Tibial nerve (tissue), 4 donors: ENCODE measurements at regions not wholly inside any gene's neighbourhood (a gene's known extent, or its start where the extent isn't known, plus 50 kb on each side); places are given as distances from the start of the nearest gene placed in this dataset.

Experiments used
- DNase-seq, 2 donors: peaks; one replicate each; pipeline ENCODE4 v3.0.0-alpha.2; 2019; ENCODE audit warnings: low spot score in 2 of 2
- H3K27ac ChIP-seq, 4 donors: fragments of 200-600 bp; sonication (generic) in 3 of 4; one replicate each; pipeline ENCODE4 v1.5.1; 2017 to 2019; ENCODE audit warnings: mild to moderate bottlenecking in 1 of 4
- H3K27me3 ChIP-seq, 2 donors: fragments of 200-600 bp; sonication (generic) in 1 of 2; one replicate each; pipeline versions ENCODE4 v1.5.1 to v1.6.0; 2017 to 2019
- H3K36me3 ChIP-seq, 3 donors: fragments of 200-600 bp; sonication (generic); one replicate each; pipeline ENCODE4 v1.5.1; 2018 to 2019
- H3K4me1 ChIP-seq, 4 donors: fragments of 200-600 bp; sonication (generic) in 3 of 4; one replicate each; pipeline ENCODE4 v1.5.1; 2017 to 2019
- H3K4me3 ChIP-seq, 4 donors: fragments of 200-600 bp; sonication (generic) in 3 of 4; one replicate each; pipeline ENCODE4 v1.5.1; 2017 to 2019; ENCODE audit warnings: mild to moderate bottlenecking in 1 of 4, moderate library complexity in 1 of 4
- H3K9me3 ChIP-seq, 4 donors: fragments of 200-600 bp; sonication (generic) in 3 of 4; one replicate each; pipeline ENCODE4 v1.5.1; 2017 to 2019
- EP300 ChIP-seq, 2 donors: sonication (generic); formaldehyde crosslinking; IDR thresholded peaks; one replicate each; pipeline ENCODE4 v1.6.1; 2017; ENCODE audit warnings: antibody characterized with exemption in 2 of 2, mild to moderate bottlenecking in 1 of 2
- POLR2A ChIP-seq, 2 donors: fragments of 450-650 bp; IDR thresholded peaks; one replicate each; pipeline ENCODE4 v1.6.1; 2017; ENCODE audit warnings: antibody characterized with exemption in 2 of 2, mild to moderate bottlenecking in 2 of 2, moderate library complexity in 2 of 2
- WGBS, 2 donors: methylation state at CpG; one replicate each; pipeline ENCODE4 v1.1.5; 2018; 5-methylcytosine and 5-hydroxymethylcytosine counted together
- TF ChIP-seq, protein P1 (sequence below), 5 experiments: fragments of 200-600 bp in 3 of 5; fragments of 450-650 bp in 2 of 5; sonication (generic) in 3 of 5; IDR thresholded peaks; one replicate each; pipeline ENCODE4 v1.5.1; 2016 to 2019; ENCODE audit warnings: antibody characterized with exemption in 5 of 5, mild to moderate bottlenecking in 3 of 5, moderate library complexity in 2 of 5

GRCh38 chr12:126608607-126609175 is 1543.5 kb downstream of the AACS start:
- DNase-seq = no peak
- H3K36me3 ChIP-seq = no peaks in the 10 kb centered on the region
- H3K27me3 ChIP-seq = no peaks in the 10 kb centered on the region
- TF ChIP-seq, protein P1, sequence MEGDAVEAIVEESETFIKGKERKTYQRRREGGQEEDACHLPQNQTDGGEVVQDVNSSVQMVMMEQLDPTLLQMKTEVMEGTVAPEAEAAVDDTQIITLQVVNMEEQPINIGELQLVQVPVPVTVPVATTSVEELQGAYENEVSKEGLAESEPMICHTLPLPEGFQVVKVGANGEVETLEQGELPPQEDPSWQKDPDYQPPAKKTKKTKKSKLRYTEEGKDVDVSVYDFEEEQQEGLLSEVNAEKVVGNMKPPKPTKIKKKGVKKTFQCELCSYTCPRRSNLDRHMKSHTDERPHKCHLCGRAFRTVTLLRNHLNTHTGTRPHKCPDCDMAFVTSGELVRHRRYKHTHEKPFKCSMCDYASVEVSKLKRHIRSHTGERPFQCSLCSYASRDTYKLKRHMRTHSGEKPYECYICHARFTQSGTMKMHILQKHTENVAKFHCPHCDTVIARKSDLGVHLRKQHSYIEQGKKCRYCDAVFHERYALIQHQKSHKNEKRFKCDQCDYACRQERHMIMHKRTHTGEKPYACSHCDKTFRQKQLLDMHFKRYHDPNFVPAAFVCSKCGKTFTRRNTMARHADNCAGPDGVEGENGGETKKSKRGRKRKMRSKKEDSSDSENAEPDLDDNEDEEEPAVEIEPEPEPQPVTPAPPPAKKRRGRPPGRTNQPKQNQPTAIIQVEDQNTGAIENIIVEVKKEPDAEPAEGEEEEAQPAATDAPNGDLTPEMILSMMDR (IDR thresholded peaks at IDR 0.05) = no peak
- TF ChIP-seq EP300 (IDR thresholded peaks at IDR 0.05) = peak in 1 of 2 donors; percentile 21
- no peak for TF ChIP-seq POLR2A (IDR thresholded peaks at IDR 0.05)
- peaks cover 0 to 19% (median 2%) of the 10 kb centered on the region in 4 donors for H3K4me1 ChIP-seq
- peaks cover 0 to 26% (median 2%) of the 10 kb centered on the region in 4 donors for H3K9me3 ChIP-seq
- WGBS, 2 donors = 25 to 27% methylated on average over 2 of the region's 2 CpGs
- H3K4me3 ChIP-seq = no peak overlapping the region
- peak overlapping the region in 3 of 4 donors; percentile 26 to 77 (median 73) for H3K27ac ChIP-seq

GRCh38 chr12:126616441-126616840 is 1551.2 kb downstream of the AACS start:
- Histone ChIP-seq H3K36me3 (no peaks in the 10 kb centered on the region), H3K4me3 (no peak overlapping the region), H3K27me3 (no peaks in the 10 kb centered on the region), H3K27ac (no peak overlapping the region), H3K9me3 (peaks cover 0 to 37% (median 2%) of the 10 kb centered on the region in 4 donors), H3K4me1 (no peaks in the 10 kb centered on the region)
- DNase-seq = no peak
- TF ChIP-seq EP300 (IDR thresholded peaks at IDR 0.05) = no peak
- TF ChIP-seq, protein P1 (IDR thresholded peaks at IDR 0.05) = no peak
- no peak for TF ChIP-seq POLR2A (IDR thresholded peaks at IDR 0.05)
- 92 to 96% methylated on average over 15 to 16 of the region's 16 CpGs for WGBS, 2 donors

GRCh38 chr12:126617312-126617711 is 1552.1 kb downstream of the AACS start:
- Histone ChIP-seq H3K27ac (no peak overlapping the region), H3K4me1 (no peaks in the 10 kb centered on the region), H3K27me3 (no peaks in the 10 kb centered on the region), H3K4me3 (no peak overlapping the region), H3K9me3 (peaks cover 0 to 29% (median 2%) of the 10 kb centered on the region in 4 donors), H3K36me3 (no peaks in the 10 kb centered on the region)
- WGBS, 2 donors = 87 to 98% methylated on average over 5 of the region's 5 CpGs
- no peak for DNase-seq
- TF ChIP-seq POLR2A (IDR thresholded peaks at IDR 0.05) = no peak
- TF ChIP-seq, protein P1 (IDR thresholded peaks at IDR 0.05) = peak in 1 of 5 experiments; percentile 5

DNA sequence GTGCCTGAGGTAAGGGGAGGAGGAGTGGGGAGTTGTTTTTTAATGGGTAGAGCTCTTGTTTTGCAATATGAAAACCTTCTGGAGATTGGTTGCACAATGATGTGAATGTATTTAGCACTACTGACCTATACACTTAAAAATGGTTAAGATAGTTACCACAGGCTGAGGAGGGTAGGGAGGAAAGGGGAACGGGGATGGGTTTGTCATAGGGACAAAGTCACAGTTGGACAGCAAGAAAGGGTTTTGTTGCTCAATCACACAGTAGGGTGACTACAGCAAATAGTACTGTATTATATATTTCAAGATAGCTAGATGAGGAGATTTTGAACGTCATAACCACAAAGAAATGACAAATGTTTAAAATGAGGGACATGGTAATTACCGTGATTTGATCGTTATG is 1562.4 kb downstream of the AACS start:
- no peaks in the 10 kb centered on the region for H3K9me3 ChIP-seq
- 55 to 56% methylated on average over 4 of the region's 4 CpGs for WGBS, 2 donors
- TF ChIP-seq, protein P1 (IDR thresholded peaks at IDR 0.05) = no peak

DNA sequence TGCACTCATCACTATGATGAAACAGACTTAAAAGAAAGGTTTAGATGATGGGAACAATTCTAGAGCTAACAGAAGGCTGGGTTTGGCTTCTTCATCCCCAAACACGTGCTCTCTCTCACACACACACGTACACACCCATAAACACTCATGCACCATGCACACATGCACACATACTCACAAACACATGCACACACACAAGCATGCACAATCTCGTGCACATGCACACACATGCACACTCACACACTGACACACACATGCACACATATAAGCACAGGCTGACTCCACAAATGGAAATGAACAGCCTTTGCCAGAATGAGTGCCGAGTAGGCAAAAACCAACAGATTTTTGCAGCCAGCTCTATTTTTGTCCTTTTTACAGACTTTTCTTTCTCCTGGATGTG is 1571.6 kb downstream of the AACS start:
- WGBS, 2 donors = 78 to 81% methylated on average over 4 of the region's 4 CpGs

More for the DNA sequence above, 1562.4 kb downstream of the AACS start:
- no peak overlapping the region for H3K4me3 ChIP-seq
- no peaks in the 10 kb centered on the region for H3K4me1 ChIP-seq
- DNase-seq = no peak
- no peaks in the 10 kb centered on the region for H3K27me3 ChIP-seq
- no peak overlapping the region for H3K27ac ChIP-seq
- H3K36me3 ChIP-seq = no peaks in the 10 kb centered on the region

More for the DNA sequence above, 1571.6 kb downstream of the AACS start:
- H3K4me3 ChIP-seq = no peak overlapping the region
- peaks cover 0 to 10% (median 0%) of the 10 kb centered on the region in 4 donors for H3K9me3 ChIP-seq
- TF ChIP-seq EP300 (IDR thresholded peaks at IDR 0.05) = no peak
- TF ChIP-seq, protein P1 (IDR thresholded peaks at IDR 0.05) = no peak
- no peak for TF ChIP-seq POLR2A (IDR thresholded peaks at IDR 0.05)
- no peaks in the 10 kb centered on the region for H3K36me3 ChIP-seq
- H3K27me3 ChIP-seq = no peaks in the 10 kb centered on the region
- H3K27ac ChIP-seq = no peak overlapping the region
- DNase-seq = no peak
- H3K4me1 ChIP-seq = no peaks in the 10 kb centered on the region
